ENCODE measurements at regions not wholly inside any gene's neighbourhood (a gene's known extent, or its start where the extent isn't known, plus 50 kb on each side); places are given as distances from the start of the nearest gene placed in this dataset.

DNA sequence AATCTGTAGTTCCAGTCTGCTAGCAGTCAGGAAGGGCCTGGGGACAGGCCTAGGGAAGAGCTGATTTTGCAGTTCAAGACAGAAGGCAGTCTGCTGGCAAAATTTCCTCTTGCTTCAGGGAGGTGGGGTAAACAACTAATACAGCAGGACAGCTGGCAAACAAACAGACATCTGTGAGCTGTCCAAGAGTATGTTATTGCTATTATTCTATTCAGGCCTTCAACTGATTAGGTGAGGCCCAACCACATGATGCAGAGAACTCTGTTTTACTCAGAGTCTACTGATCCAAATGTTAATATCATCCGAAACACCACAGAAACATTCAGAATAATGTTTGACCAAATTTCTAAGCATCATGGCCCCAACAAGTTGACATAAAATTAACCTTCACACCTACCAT is 161.0 kb upstream of the E2F7 start:
- TF ChIP-seq EZH2 (IDR thresholded peaks at IDR 0.05; ENCODE audit: borderline replicate concordance, low read depth, low read length, severe bottlenecking), result no peak
- TF ChIP-seq, protein P1, sequence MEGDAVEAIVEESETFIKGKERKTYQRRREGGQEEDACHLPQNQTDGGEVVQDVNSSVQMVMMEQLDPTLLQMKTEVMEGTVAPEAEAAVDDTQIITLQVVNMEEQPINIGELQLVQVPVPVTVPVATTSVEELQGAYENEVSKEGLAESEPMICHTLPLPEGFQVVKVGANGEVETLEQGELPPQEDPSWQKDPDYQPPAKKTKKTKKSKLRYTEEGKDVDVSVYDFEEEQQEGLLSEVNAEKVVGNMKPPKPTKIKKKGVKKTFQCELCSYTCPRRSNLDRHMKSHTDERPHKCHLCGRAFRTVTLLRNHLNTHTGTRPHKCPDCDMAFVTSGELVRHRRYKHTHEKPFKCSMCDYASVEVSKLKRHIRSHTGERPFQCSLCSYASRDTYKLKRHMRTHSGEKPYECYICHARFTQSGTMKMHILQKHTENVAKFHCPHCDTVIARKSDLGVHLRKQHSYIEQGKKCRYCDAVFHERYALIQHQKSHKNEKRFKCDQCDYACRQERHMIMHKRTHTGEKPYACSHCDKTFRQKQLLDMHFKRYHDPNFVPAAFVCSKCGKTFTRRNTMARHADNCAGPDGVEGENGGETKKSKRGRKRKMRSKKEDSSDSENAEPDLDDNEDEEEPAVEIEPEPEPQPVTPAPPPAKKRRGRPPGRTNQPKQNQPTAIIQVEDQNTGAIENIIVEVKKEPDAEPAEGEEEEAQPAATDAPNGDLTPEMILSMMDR (IDR thresholded peaks at IDR 0.05; ENCODE audit: borderline replicate concordance, extremely low read depth, low read length, poor library complexity, severe bottlenecking), result no peak
